Upper lobe of left lung (tissue), 4 donors: ENCODE measurements at regions not wholly inside any gene's neighbourhood (a gene's known extent, or its start where the extent isn't known, plus 50 kb on each side); places are given as distances from the start of the nearest gene placed in this dataset.

Experiments
- POLR2A ChIP-seq, 4 donors: fragments of 450-650 bp; IDR thresholded peaks; one replicate each; pipeline ENCODE4 v1.5.1; 2016 to 2017; ENCODE audit warnings: antibody characterized with exemption in 4 of 4, mild to moderate bottlenecking in 2 of 4
- TF ChIP-seq, protein P1 (sequence below), 6 experiments: fragments of 450-650 bp in 4 of 6; fragments of 200-600 bp in 2 of 6; sonication (generic) in 2 of 6; IDR thresholded peaks; one replicate each; pipeline ENCODE4 v1.5.1; 2016 to 2019; ENCODE audit warnings: antibody characterized with exemption in 6 of 6

DNA sequence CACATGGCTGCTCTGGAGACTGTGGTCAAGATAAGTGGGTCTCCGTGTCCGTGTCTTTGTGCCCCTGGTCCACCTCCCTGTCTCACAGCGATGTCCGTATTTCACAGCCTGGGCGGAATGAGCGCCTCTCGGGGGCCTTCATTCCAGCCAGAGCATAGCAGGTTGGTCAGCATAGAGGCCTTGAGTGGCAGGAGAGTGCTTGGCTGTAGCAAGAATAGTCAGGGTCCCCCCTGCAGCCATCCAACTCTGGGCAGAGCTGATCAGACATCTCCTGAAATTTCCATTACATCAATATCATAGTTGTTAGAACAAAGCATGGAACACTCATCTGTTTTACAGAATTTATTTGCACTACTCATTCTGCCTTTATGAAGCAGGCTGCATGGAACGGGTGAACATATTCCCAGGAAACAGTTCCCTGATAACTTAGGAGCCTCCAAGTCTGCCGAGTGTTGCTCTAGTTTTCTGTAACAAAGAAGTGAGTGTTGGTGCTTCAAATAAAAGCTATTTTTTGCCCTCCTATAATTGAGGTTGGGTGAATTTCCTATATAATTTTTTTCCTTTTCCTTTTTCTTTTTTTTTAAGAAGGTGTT lies 255.3 kb downstream of the INHBA start:
- TF ChIP-seq, protein P1, sequence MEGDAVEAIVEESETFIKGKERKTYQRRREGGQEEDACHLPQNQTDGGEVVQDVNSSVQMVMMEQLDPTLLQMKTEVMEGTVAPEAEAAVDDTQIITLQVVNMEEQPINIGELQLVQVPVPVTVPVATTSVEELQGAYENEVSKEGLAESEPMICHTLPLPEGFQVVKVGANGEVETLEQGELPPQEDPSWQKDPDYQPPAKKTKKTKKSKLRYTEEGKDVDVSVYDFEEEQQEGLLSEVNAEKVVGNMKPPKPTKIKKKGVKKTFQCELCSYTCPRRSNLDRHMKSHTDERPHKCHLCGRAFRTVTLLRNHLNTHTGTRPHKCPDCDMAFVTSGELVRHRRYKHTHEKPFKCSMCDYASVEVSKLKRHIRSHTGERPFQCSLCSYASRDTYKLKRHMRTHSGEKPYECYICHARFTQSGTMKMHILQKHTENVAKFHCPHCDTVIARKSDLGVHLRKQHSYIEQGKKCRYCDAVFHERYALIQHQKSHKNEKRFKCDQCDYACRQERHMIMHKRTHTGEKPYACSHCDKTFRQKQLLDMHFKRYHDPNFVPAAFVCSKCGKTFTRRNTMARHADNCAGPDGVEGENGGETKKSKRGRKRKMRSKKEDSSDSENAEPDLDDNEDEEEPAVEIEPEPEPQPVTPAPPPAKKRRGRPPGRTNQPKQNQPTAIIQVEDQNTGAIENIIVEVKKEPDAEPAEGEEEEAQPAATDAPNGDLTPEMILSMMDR (IDR thresholded peaks at IDR 0.05), result no peak
- TF ChIP-seq POLR2A (IDR thresholded peaks at IDR 0.05), result no peak
